ENCODE measurements at regions not wholly inside any gene's neighbourhood (a gene's known extent, or its start where the extent isn't known, plus 50 kb on each side); places are given as distances from the start of the nearest gene placed in this dataset.

GRCh38 chr5:3891113-3891512 lies 295.5 kb downstream of the IRX1 start:
- no peak for DNase-seq (ENCODE audit: low read depth in 1 of 2, low spot score in 1 of 2)
- no peak overlapping the region for H3K27ac ChIP-seq (replicated peaks)
- no peak overlapping the region for H3K4me3 ChIP-seq (replicated peaks; ENCODE audit: insufficient read depth, low read length)
- TF ChIP-seq POLR2AphosphoS5 (IDR thresholded peaks at IDR 0.05; ENCODE audit: low read depth) (no peak), GABPA (IDR thresholded peaks at IDR 0.05; ENCODE audit: low read depth) (no peak), CTCF (IDR thresholded peaks at IDR 0.05; ENCODE audit: insufficient read depth, low read length) (no peak), SPI1 (IDR thresholded peaks at IDR 0.05; ENCODE audit: borderline replicate concordance, low read depth) (no peak), REST (IDR thresholded peaks at IDR 0.05; ENCODE audit: insufficient replicate concordance, low read depth) (no peak)
- H3K27me3 ChIP-seq (ENCODE audit: insufficient read depth, poor library complexity, severe bottlenecking), result peaks cover 6% of the 10 kb centered on the region

- no peak overlapping the region for H3K27ac ChIP-seq (replicated peaks)
- H3K4me3 ChIP-seq (replicated peaks; ENCODE audit: insufficient read depth, low read length), result no peak overlapping the region
- no peak for DNase-seq (ENCODE audit: low read depth in 1 of 2, low spot score in 1 of 2)
- TF ChIP-seq SPI1 (IDR thresholded peaks at IDR 0.05; ENCODE audit: borderline replicate concordance, low read depth), result no peak
- H3K27me3 ChIP-seq (ENCODE audit: insufficient read depth, poor library complexity, severe bottlenecking), result no peaks in the 10 kb centered on the region
These were observed 297.9 kb downstream of the IRX1 start for GRCh38 chr5:3893527-3893926.

GRCh38 chr5:3893975-3894374 lies 298.3 kb downstream of the IRX1 start:
- no peak overlapping the region for H3K27ac ChIP-seq (replicated peaks)
- TF ChIP-seq CTCF (IDR thresholded peaks at IDR 0.05; ENCODE audit: insufficient read depth, low read length), result no peak
- no peak for TF ChIP-seq SPI1 (IDR thresholded peaks at IDR 0.05; ENCODE audit: borderline replicate concordance, low read depth)
- TF ChIP-seq REST (IDR thresholded peaks at IDR 0.05; ENCODE audit: insufficient replicate concordance, low read depth), result no peak
- TF ChIP-seq GABPA (IDR thresholded peaks at IDR 0.05; ENCODE audit: low read depth), result no peak
- TF ChIP-seq POLR2AphosphoS5 (IDR thresholded peaks at IDR 0.05; ENCODE audit: low read depth), result no peak
- H3K4me3 ChIP-seq (replicated peaks; ENCODE audit: insufficient read depth, low read length), result no peak overlapping the region
- no peaks in the 10 kb centered on the region for H3K27me3 ChIP-seq (ENCODE audit: insufficient read depth, poor library complexity, severe bottlenecking)
- DNase-seq (ENCODE audit: low read depth in 1 of 2, low spot score in 1 of 2), result no peak

- Histone ChIP-seq H3K27me3 (ENCODE audit: insufficient read depth, poor library complexity, severe bottlenecking) (no peaks in the 10 kb centered on the region), H3K27ac (replicated peaks) (no peak overlapping the region), H3K4me3 (replicated peaks; ENCODE audit: insufficient read depth, low read length) (no peak overlapping the region)
- DNase-seq (ENCODE audit: low read depth in 1 of 2, low spot score in 1 of 2), result no peak
- TF ChIP-seq CTCF (IDR thresholded peaks at IDR 0.05; ENCODE audit: insufficient read depth, low read length), result no peak
- no peak for TF ChIP-seq POLR2AphosphoS5 (IDR thresholded peaks at IDR 0.05; ENCODE audit: low read depth)
- no peak for TF ChIP-seq SPI1 (IDR thresholded peaks at IDR 0.05; ENCODE audit: borderline replicate concordance, low read depth)
- TF ChIP-seq GABPA (IDR thresholded peaks at IDR 0.05; ENCODE audit: low read depth), result no peak
- no peak for TF ChIP-seq REST (IDR thresholded peaks at IDR 0.05; ENCODE audit: insufficient replicate concordance, low read depth)
These were observed 300.5 kb downstream of the IRX1 start for GRCh38 chr5:3896098-3896497.
